Left ventricle myocardium inferior (tissue), 1 donor: ENCODE measurements at regions not wholly inside any gene's neighbourhood (a gene's known extent, or its start where the extent isn't known, plus 50 kb on each side); places are given as distances from the start of the nearest gene placed in this dataset.

ENCODE experiments used
- DNase-seq: peaks from one replicate; pipeline ENCODE4 v3.0.0-alpha.2; 2020
- H3K27ac ChIP-seq: fragments of 200-600 bp; replicated peaks from 2 replicates; pipeline ENCODE4 v1.8.0; 2021
- H3K27me3 ChIP-seq: fragments of 200-600 bp; 2 replicates; pipeline ENCODE4 v1.8.0; 2021; ENCODE audit warnings: low read depth
- H3K36me3 ChIP-seq: fragments of 200-600 bp; 2 replicates; pipeline ENCODE4 v1.8.0; 2021
- H3K4me1 ChIP-seq: fragments of 200-600 bp; 2 replicates; pipeline ENCODE4 v1.8.0; 2021
- H3K4me3 ChIP-seq: fragments of 200-600 bp; 2 replicates; pipeline ENCODE4 v1.8.0; 2021; ENCODE audit warnings: mild to moderate bottlenecking, moderate library complexity
- H3K9me3 ChIP-seq: fragments of 200-600 bp; replicated peaks from 2 replicates; pipeline ENCODE4 v1.8.0; 2021
- CTCF ChIP-seq: fragments of 200-600 bp; IDR thresholded peaks from 2 replicates; pipeline ENCODE4 v1.8.0; 2021; ENCODE audit warnings: antibody characterized with exemption, mild to moderate bottlenecking, borderline replicate concordance
- intact Hi-C: fragments of 100-400 bp; cut with micrococcal nuclease; formaldehyde crosslinking; loops from one replicate; pipeline ENCODE4 v1.11.0; 2022
- donor health status: DM: no; HTN: yes; CAD: no; lungs with severe emphysema.

- H3K36me3 ChIP-seq, result no peaks in the 10 kb centered on the region
- no peaks in the 10 kb centered on the region for H3K9me3 ChIP-seq
- no peak overlapping the region for H3K4me3 ChIP-seq
- H3K27me3 ChIP-seq, result no peaks in the 10 kb centered on the region
- DNase-seq, result no peak
- no peaks in the 10 kb centered on the region for H3K4me1 ChIP-seq
- intact Hi-C loops, result no loop called here
- no peak for TF ChIP-seq CTCF
- H3K27ac ChIP-seq, result no peak overlapping the region
These were observed 903.4 kb downstream of the LRFN5 start for GRCh38 chr14:42510071-42510470.

GRCh38 chr14:42508209-42508946 lies 901.7 kb downstream of the LRFN5 start:
- no peak overlapping the region for H3K27ac ChIP-seq
- no peak overlapping the region for H3K4me3 ChIP-seq
- no peaks in the 10 kb centered on the region for H3K36me3 ChIP-seq
- no peak for DNase-seq
- H3K9me3 ChIP-seq, result no peaks in the 10 kb centered on the region
- H3K4me1 ChIP-seq, result no peaks in the 10 kb centered on the region
- no peak for TF ChIP-seq CTCF
- intact Hi-C loops, result no loop called here
- no peaks in the 10 kb centered on the region for H3K27me3 ChIP-seq

GRCh38 chr14:42504433-42504832 lies 897.8 kb downstream of the LRFN5 start:
- DNase-seq, result no peak
- H3K36me3 ChIP-seq, result no peaks in the 10 kb centered on the region
- H3K27me3 ChIP-seq, result no peaks in the 10 kb centered on the region
- no peaks in the 10 kb centered on the region for H3K9me3 ChIP-seq
- H3K4me3 ChIP-seq, result no peak overlapping the region
- no peak overlapping the region for H3K27ac ChIP-seq
- intact Hi-C loops, result no loop called here
- no peaks in the 10 kb centered on the region for H3K4me1 ChIP-seq
- no peak for TF ChIP-seq CTCF

- H3K4me1 ChIP-seq, result no peaks in the 10 kb centered on the region
- no peak overlapping the region for H3K4me3 ChIP-seq
- DNase-seq, result no peak
- intact Hi-C loops, result no loop called here
- H3K27ac ChIP-seq, result no peak overlapping the region
- no peaks in the 10 kb centered on the region for H3K36me3 ChIP-seq
- no peak for TF ChIP-seq CTCF
- no peaks in the 10 kb centered on the region for H3K9me3 ChIP-seq
- no peaks in the 10 kb centered on the region for H3K27me3 ChIP-seq
These were observed 892.5 kb downstream of the LRFN5 start for GRCh38 chr14:42499137-42499536.

GRCh38 chr14:42490536-42490935 lies 883.9 kb downstream of the LRFN5 start:
- Histone ChIP-seq H3K27me3 (no peaks in the 10 kb centered on the region), H3K9me3 (no peaks in the 10 kb centered on the region), H3K36me3 (no peaks in the 10 kb centered on the region), H3K4me1 (no peaks in the 10 kb centered on the region), H3K27ac (no peak overlapping the region), H3K4me3 (no peak overlapping the region)
- no peak for TF ChIP-seq CTCF
- intact Hi-C loops, result no loop called here
- DNase-seq, result no peak
